Lower leg skin (tissue), 4 donors: ENCODE measurements at regions not wholly inside any gene's neighbourhood (a gene's known extent, or its start where the extent isn't known, plus 50 kb on each side); places are given as distances from the start of the nearest gene placed in this dataset.

Experiments
- DNase-seq, 2 donors: peaks; one replicate each; pipeline ENCODE4 v3.0.0-alpha.2; 2019; ENCODE audit warnings: low spot score in 2 of 2
- H3K4me3 ChIP-seq: fragments of 200-600 bp; sonication (generic); 2 replicates; pipeline ENCODE4 v1.5.1; 2017; ENCODE audit warnings: mild to moderate bottlenecking, low read depth; ENCODE audit not compliant: poor library complexity, severe bottlenecking
- CTCF ChIP-seq, 3 donors: fragments of 450-650 bp; IDR thresholded peaks; one replicate each; pipeline ENCODE4 v1.5.1; 2016; ENCODE audit warnings: antibody characterized with exemption in 3 of 3, mild to moderate bottlenecking in 3 of 3, moderate library complexity in 2 of 3
- POLR2A ChIP-seq, 2 donors: fragments of 450-650 bp; IDR thresholded peaks; one replicate each; pipeline ENCODE4 v1.6.1; 2016 to 2017; ENCODE audit warnings: antibody characterized with exemption in 2 of 2, mild to moderate bottlenecking in 1 of 2, moderate library complexity in 1 of 2
- WGBS, 2 donors: methylation state at CpG; one replicate each; pipeline ENCODE4 v1.1.5; 2018; 5-methylcytosine and 5-hydroxymethylcytosine counted together
- intact Hi-C: fragments of 100-400 bp; cut with DNase I; formaldehyde crosslinking; loops from one replicate; pipeline ENCODE4 v1.15.0; 2023; ENCODE audit warnings: low total_unique reads

DNA sequence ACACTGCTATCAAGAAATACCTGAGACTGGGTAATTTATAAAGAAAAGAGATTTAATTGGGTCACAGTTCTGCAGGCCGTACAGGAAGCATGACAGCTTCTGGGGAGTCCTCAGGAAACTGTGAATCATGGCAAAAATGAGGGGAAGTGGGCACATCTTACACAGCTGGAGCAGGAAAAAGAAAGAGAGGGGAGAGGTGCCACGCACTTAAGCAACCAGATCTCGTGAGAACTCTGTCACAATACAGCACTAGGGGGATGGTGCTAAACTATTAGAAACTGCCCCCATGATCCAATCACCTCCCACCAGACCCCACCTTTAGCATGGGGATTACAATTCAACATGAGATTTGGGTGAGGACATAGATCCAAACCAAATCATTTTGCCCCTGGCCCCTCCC is 105.5 kb upstream of the CPLX2 start:
- no peak overlapping the region for H3K4me3 ChIP-seq
- WGBS, 2 donors = 55 to 58% methylated on average over 3 of the region's 3 CpGs
- DNase-seq = no peak
- TF ChIP-seq CTCF (IDR thresholded peaks at IDR 0.05) (no peak), POLR2A (IDR thresholded peaks at IDR 0.05) (no peak)
- intact Hi-C loops = no loop called here

GRCh38 chr5:175766963-175767362 is 104.4 kb upstream of the CPLX2 start:
- no peak for TF ChIP-seq CTCF (IDR thresholded peaks at IDR 0.05)
- TF ChIP-seq POLR2A (IDR thresholded peaks at IDR 0.05) = no peak
- H3K4me3 ChIP-seq = no peak overlapping the region
- DNase-seq = no peak
- intact Hi-C loops = no loop called here
- WGBS, 2 donors = 89 to 90% methylated on average over 2 of the region's 2 CpGs

GRCh38 chr5:175772747-175773533 is 98.4 kb upstream of the CPLX2 start:
- H3K4me3 ChIP-seq = no peak overlapping the region
- DNase-seq = no peak
- WGBS, 2 donors = 7% methylated on average over 50 of the region's 50 CpGs
- intact Hi-C loops = no loop called here
- TF ChIP-seq CTCF (IDR thresholded peaks at IDR 0.05) (no peak), POLR2A (IDR thresholded peaks at IDR 0.05) (no peak)

DNA sequence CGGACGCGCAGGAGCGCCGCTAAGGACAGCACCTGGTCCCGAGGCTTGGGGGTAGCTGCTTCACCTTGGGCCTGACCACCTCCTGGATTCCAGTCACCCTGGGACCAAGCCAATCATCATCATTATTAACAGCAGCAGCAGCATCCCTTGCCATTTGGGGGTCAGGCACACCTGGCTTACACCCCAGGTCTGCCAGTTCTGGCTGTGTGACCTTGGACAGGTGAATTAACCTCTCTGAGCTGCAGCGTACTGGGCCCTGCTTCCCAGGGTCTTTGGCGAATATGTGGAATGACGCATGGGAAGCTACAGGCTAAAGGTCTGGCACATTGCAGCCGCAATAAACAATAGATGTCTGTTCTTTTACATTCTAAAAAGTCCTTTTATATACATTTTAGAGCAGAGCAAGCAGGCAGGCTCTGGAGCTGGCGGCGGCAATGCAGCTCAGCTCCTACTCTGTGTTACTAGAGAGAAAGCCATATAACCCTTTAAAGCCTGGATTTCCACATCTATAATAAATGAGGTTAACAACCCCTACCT is 97.8 kb upstream of the CPLX2 start:
- no peak overlapping the region for H3K4me3 ChIP-seq

DNA sequence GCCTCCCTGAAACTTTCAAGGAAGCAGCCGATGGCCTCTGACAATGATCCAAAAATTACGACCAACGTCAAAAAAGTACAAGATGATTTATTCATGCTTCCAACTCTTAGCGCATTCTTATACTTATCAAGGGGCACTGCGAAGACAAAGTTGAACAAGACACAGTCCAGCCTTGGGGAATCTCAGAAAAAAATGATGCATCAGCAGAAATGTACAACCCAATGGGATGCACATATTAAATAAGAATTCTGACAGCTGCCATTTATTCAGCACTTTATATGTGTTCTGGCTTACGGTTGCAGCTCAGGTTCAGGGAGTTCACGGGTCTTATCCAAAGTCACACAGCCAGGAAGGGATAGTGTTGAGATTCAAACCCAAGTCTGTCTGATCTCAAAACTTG is 96.0 kb upstream of the CPLX2 start:
- DNase-seq = no peak
- TF ChIP-seq POLR2A (IDR thresholded peaks at IDR 0.05) (no peak), CTCF (IDR thresholded peaks at IDR 0.05) (no peak)
- no peak overlapping the region for H3K4me3 ChIP-seq
- intact Hi-C loops = no loop called here
- 66 to 74% methylated on average over 7 of the region's 7 CpGs for WGBS, 2 donors

More for the DNA sequence above, 97.8 kb upstream of the CPLX2 start:
- WGBS, 2 donors = 21 to 32% methylated on average over 12 of the region's 12 CpGs
- TF ChIP-seq CTCF (IDR thresholded peaks at IDR 0.05) (no peak), POLR2A (IDR thresholded peaks at IDR 0.05) (no peak)
- DNase-seq = no peak
- intact Hi-C loops = no loop called here
